SU-DHL-6 (cell line): ENCODE measurements at regions not wholly inside any gene's neighbourhood (a gene's known extent, or its start where the extent isn't known, plus 50 kb on each side); places are given as distances from the start of the nearest gene placed in this dataset.

ENCODE experiments used
- H2AFZ ChIP-seq: fragments of 200-600 bp; sonication (generic); 2 replicates; pipeline ENCODE4 v1.6.1; 2014; ENCODE audit warnings: low read depth, mild to moderate bottlenecking, moderate library complexity, mixed read lengths, antibody characterized with exemption, low read length; ENCODE audit not compliant: severe bottlenecking
- H3F3A ChIP-seq: fragments of 200-600 bp; shearing (Covaris generic); 2 replicates; pipeline ENCODE4 v1.6.0; 2016; ENCODE audit warnings: antibody characterized with exemption, mild to moderate bottlenecking; ENCODE audit not compliant: insufficient read depth
- H3K27ac ChIP-seq: fragments of 200-600 bp; sonication (generic); 2 replicates; pipeline ENCODE4 v1.5.1; 2016; ENCODE audit warnings: low read depth, mild to moderate bottlenecking, low read length, moderate library complexity, mixed read lengths
- H3K27me3 ChIP-seq: fragments of 200-600 bp; sonication (generic), shearing (Covaris generic); 2 replicates; pipeline ENCODE4 v1.6.0; 2014; ENCODE audit warnings: mild to moderate bottlenecking, low read length
- H3K36me3 ChIP-seq: fragments of 200-600 bp; sonication (generic); 2 replicates; pipeline ENCODE4 v1.6.1; 2014; ENCODE audit warnings: mild to moderate bottlenecking, low read length, mixed read lengths
- H3K4me2 ChIP-seq: fragments of 300-600, 200-600 bp; shearing (Covaris generic), sonication (generic); 2 replicates; pipeline ENCODE4 v1.6.0; 2014; ENCODE audit warnings: low read length, low read depth, mild to moderate bottlenecking; ENCODE audit not compliant: poor library complexity, severe bottlenecking
- H3K4me3 ChIP-seq: fragments of 200-600 bp; sonication (generic); 2 replicates; pipeline ENCODE4 v1.5.1; 2014; ENCODE audit warnings: antibody characterized with exemption, low read length, mild to moderate bottlenecking, mixed read lengths; ENCODE audit not compliant: insufficient read depth, poor library complexity, severe bottlenecking
- H3K79me2 ChIP-seq: fragments of 200-600 bp; sonication (generic); 2 replicates; pipeline ENCODE4 v1.6.1; 2014; ENCODE audit warnings: mild to moderate bottlenecking, low read length, moderate library complexity; ENCODE audit not compliant: insufficient read depth
- H3K9ac ChIP-seq: fragments of 200-600 bp; sonication (generic); 2 replicates; pipeline ENCODE4 v1.7.0; 2014; ENCODE audit warnings: mild to moderate bottlenecking, low read length
- H3K9me2 ChIP-seq: fragments of 200-600 bp; sonication (generic); replicated peaks from 2 replicates; pipeline ENCODE4 v1.6.1; 2014; ENCODE audit warnings: low read length; ENCODE audit not compliant: insufficient read depth
- H3K9me3 ChIP-seq: fragments of 200-600 bp; sonication (generic); 2 replicates; pipeline ENCODE4 v1.6.1; 2014; ENCODE audit warnings: low read length, mixed read lengths; ENCODE audit not compliant: insufficient read depth
- H4K20me1 ChIP-seq: fragments of 200-600 bp; sonication (generic); 2 replicates; pipeline ENCODE4 v1.6.1; 2014; ENCODE audit warnings: low read depth, mild to moderate bottlenecking, antibody characterized with exemption, low read length, moderate library complexity, mixed read lengths
- CTCF ChIP-seq: fragments of 200-600 bp; sonication (generic); IDR thresholded peaks from one replicate; pipeline ENCODE4 v1.5.1; 2017; ENCODE audit warnings: antibody characterized with exemption, mild to moderate bottlenecking, low read length, moderate library complexity; ENCODE audit not compliant: insufficient read depth, poor library complexity, severe bottlenecking
- EZH2phosphoT487 ChIP-seq: fragments of 200-600 bp; sonication (generic), shearing (Covaris generic); conservative IDR thresholded peaks from 2 replicates; pipeline ENCODE4 v1.6.1; 2018; ENCODE audit warnings: mild to moderate bottlenecking, antibody characterized with exemption, low read length, moderate library complexity, mixed read lengths

GRCh38 chr12:77179515-77179914 is 114.1 kb upstream of the E2F7 start:
- Histone ChIP-seq H3K27ac (no peak overlapping the region), H3K36me3 (no peaks in the 10 kb centered on the region), H4K20me1 (no peaks in the 10 kb centered on the region), H3K27me3 (no peaks in the 10 kb centered on the region), H3F3A (no peaks in the 10 kb centered on the region), H2AFZ (no peak overlapping the region), H3K9ac (no peak overlapping the region), H3K9me3 (no peaks in the 10 kb centered on the region), H3K79me2 (no peaks in the 10 kb centered on the region), H3K9me2 (no peaks in the 10 kb centered on the region), H3K4me3 (no peak overlapping the region), H3K4me2 (no peak overlapping the region)
- TF ChIP-seq CTCF (no peak), EZH2phosphoT487 (no peak)

- Histone ChIP-seq H3F3A (no peaks in the 10 kb centered on the region), H3K27ac (no peak overlapping the region), H3K27me3 (no peaks in the 10 kb centered on the region), H2AFZ (no peak overlapping the region), H3K4me3 (no peak overlapping the region), H3K9ac (no peak overlapping the region), H3K9me3 (no peaks in the 10 kb centered on the region), H4K20me1 (no peaks in the 10 kb centered on the region), H3K36me3 (no peaks in the 10 kb centered on the region), H3K79me2 (no peaks in the 10 kb centered on the region), H3K9me2 (no peaks in the 10 kb centered on the region), H3K4me2 (no peak overlapping the region)
- TF ChIP-seq CTCF (no peak), EZH2phosphoT487 (no peak)
Measured at GRCh38 chr12:77167801-77168200, 102.4 kb upstream of the E2F7 start.

GRCh38 chr12:77166696-77167095 is 101.3 kb upstream of the E2F7 start:
- no peaks in the 10 kb centered on the region for H4K20me1 ChIP-seq
- H3K27me3 ChIP-seq = no peaks in the 10 kb centered on the region
- H3F3A ChIP-seq = no peaks in the 10 kb centered on the region
- no peak overlapping the region for H3K27ac ChIP-seq
- H3K9ac ChIP-seq = no peak overlapping the region
- H3K79me2 ChIP-seq = no peaks in the 10 kb centered on the region
- H3K9me2 ChIP-seq = no peaks in the 10 kb centered on the region
- no peaks in the 10 kb centered on the region for H3K36me3 ChIP-seq
- TF ChIP-seq CTCF (no peak), EZH2phosphoT487 (no peak)
- no peak overlapping the region for H2AFZ ChIP-seq
- no peak overlapping the region for H3K4me2 ChIP-seq
- H3K4me3 ChIP-seq = no peak overlapping the region
- H3K9me3 ChIP-seq = no peaks in the 10 kb centered on the region
